Ascending aorta (tissue), 2 donors: ENCODE measurements at regions not wholly inside any gene's neighbourhood (a gene's known extent, or its start where the extent isn't known, plus 50 kb on each side); places are given as distances from the start of the nearest gene placed in this dataset.

Experiments used
- DNase-seq, 2 donors: peaks; one replicate each; pipeline ENCODE4 v3.0.0-alpha.2; 2019; ENCODE audit warnings: low spot score in 2 of 2
- H3K27ac ChIP-seq, 2 donors: fragments of 200-600 bp; sonication (generic); one replicate each; pipeline ENCODE4 v1.5.1; 2016 to 2017; ENCODE audit warnings: mild to moderate bottlenecking in 1 of 2
- H3K27me3 ChIP-seq: fragments of 200-600 bp; sonication (generic); one replicate; pipeline ENCODE4 v1.5.1; 2017
- H3K36me3 ChIP-seq, 2 donors: fragments of 200-600 bp; sonication (generic); one replicate each; pipeline ENCODE4 v1.5.1; 2016
- H3K4me1 ChIP-seq, 2 donors: fragments of 200-600 bp; sonication (generic); one replicate each; pipeline ENCODE4 v1.5.1; 2016 to 2017; ENCODE audit warnings: mild to moderate bottlenecking in 1 of 2
- H3K4me3 ChIP-seq, 2 donors: fragments of 200-600 bp; sonication (generic); one replicate each; pipeline ENCODE4 v1.5.1; 2016 to 2017; ENCODE audit warnings: mild to moderate bottlenecking in 1 of 2
- H3K9me3 ChIP-seq, 2 donors: fragments of 200-600 bp; sonication (generic); one replicate each; pipeline ENCODE4 v1.5.1; 2016
- CTCF ChIP-seq, 3 experiments: fragments of 200-600 bp in 2 of 3; fragments of 450-650 bp in 1 of 3; sonication (generic) in 2 of 3; IDR thresholded peaks; one replicate each; pipeline ENCODE4 v1.5.1; 2016 to 2019; ENCODE audit warnings: antibody characterized with exemption in 3 of 3, mild to moderate bottlenecking in 1 of 3, moderate library complexity in 1 of 3
- intact Hi-C: fragments of 100-400 bp; cut with DNase I; formaldehyde crosslinking; loops from one replicate; pipeline ENCODE4 v1.15.1; 2023

DNA sequence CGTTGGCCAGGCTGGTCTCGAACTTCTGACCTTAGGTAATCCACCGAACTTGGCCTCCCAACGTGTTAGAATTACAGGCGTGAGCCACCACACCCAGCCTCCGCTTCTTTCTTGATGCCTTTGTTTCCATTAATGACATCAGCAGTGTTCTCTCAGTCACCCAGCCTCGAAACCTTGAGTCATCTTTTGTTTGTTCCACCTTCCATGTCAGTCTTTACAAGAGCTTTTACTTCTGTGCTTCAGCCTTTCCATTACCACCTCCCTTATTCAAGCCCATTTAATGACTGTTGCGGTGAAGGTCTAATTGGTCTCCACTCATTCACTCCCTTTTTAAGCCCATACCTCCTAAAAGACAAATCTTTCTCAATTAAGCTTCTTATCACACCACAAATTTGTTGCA lies 146.6 kb upstream of the ADGRL2 start:
- no peak for DNase-seq
- no peak overlapping the region for H3K4me3 ChIP-seq
- H3K27ac ChIP-seq: no peak overlapping the region
- H3K36me3 ChIP-seq: no peaks in the 10 kb centered on the region
- intact Hi-C loops: no loop called here
- H3K4me1 ChIP-seq: no peaks in the 10 kb centered on the region
- H3K9me3 ChIP-seq: peaks cover 0 to 4% of the 10 kb centered on the region in 2 donors
- TF ChIP-seq CTCF (IDR thresholded peaks at IDR 0.05): no peak
- no peaks in the 10 kb centered on the region for H3K27me3 ChIP-seq

- intact Hi-C loops: no loop called here
- no peak for DNase-seq
- no peaks in the 10 kb centered on the region for H3K36me3 ChIP-seq
- H3K27me3 ChIP-seq: no peaks in the 10 kb centered on the region
- H3K4me3 ChIP-seq: no peak overlapping the region
- H3K27ac ChIP-seq: no peak overlapping the region
- H3K4me1 ChIP-seq: no peaks in the 10 kb centered on the region
- no peak for TF ChIP-seq CTCF (IDR thresholded peaks at IDR 0.05)
- H3K9me3 ChIP-seq: no peaks in the 10 kb centered on the region
Measured at GRCh38 chr1:81650776-81651175, 150.0 kb upstream of the ADGRL2 start.

DNA sequence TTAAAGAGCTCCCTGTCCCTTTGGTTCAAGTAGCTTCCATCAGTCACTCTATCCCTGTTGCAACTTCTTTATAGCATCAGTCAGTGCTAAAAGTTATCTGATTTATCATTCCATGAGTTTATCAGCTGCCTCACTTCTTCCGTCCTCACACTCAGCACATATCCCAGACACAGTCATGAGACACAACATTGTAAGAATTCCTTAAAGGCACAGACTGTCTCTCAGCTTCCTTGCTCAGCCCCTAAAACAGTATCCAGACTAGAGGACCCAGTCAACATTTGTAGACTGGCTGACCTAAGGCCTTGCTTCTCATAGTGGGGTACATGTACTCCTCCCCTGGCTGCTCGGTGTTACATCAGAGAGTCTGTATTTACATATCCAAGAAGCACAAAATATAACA lies 164.9 kb upstream of the ADGRL2 start:
- H3K4me1 ChIP-seq: no peaks in the 10 kb centered on the region
- intact Hi-C loops: no loop called here
- no peaks in the 10 kb centered on the region for H3K9me3 ChIP-seq
- TF ChIP-seq CTCF (IDR thresholded peaks at IDR 0.05): no peak
- no peak overlapping the region for H3K4me3 ChIP-seq
- no peaks in the 10 kb centered on the region for H3K27me3 ChIP-seq
- no peak overlapping the region for H3K27ac ChIP-seq
- DNase-seq: no peak
- no peaks in the 10 kb centered on the region for H3K36me3 ChIP-seq

DNA sequence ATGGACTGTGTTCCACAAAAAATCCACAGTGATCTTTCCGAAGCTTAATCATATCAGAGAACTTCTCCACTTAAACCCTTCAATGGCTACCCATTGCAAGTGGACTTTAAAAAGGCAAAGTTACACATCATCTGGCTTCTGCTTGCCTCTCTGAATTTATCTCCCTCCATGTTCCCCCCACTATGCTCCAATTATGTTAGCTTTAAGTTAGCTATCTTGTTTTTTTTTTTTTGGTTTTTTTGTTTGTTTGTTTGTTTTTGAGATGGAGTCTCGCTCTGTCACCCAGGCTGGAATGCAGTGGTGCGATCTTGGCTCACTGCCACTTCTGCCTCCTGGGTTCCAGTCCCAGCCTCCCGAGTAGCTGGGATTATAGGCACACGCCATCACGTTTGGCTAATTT lies 166.4 kb upstream of the ADGRL2 start:
- H3K4me1 ChIP-seq: no peaks in the 10 kb centered on the region
- H3K4me3 ChIP-seq: no peak overlapping the region
- no peak for TF ChIP-seq CTCF (IDR thresholded peaks at IDR 0.05)
- H3K27ac ChIP-seq: no peak overlapping the region
- H3K36me3 ChIP-seq: no peaks in the 10 kb centered on the region
- H3K9me3 ChIP-seq: no peaks in the 10 kb centered on the region
- no peaks in the 10 kb centered on the region for H3K27me3 ChIP-seq
- intact Hi-C loops: no loop called here
- no peak for DNase-seq

- H3K4me3 ChIP-seq: no peak overlapping the region
- no peak for DNase-seq
- no peaks in the 10 kb centered on the region for H3K27me3 ChIP-seq
- H3K36me3 ChIP-seq: no peaks in the 10 kb centered on the region
- TF ChIP-seq CTCF (IDR thresholded peaks at IDR 0.05): no peak
- no peak overlapping the region for H3K27ac ChIP-seq
- H3K9me3 ChIP-seq: no peaks in the 10 kb centered on the region
- no peaks in the 10 kb centered on the region for H3K4me1 ChIP-seq
- intact Hi-C loops: no loop called here
Measured at GRCh38 chr1:81619156-81619555, 181.6 kb upstream of the ADGRL2 start.

GRCh38 chr1:81618376-81618775 lies 182.4 kb upstream of the ADGRL2 start:
- no peak for TF ChIP-seq CTCF (IDR thresholded peaks at IDR 0.05)
- H3K27me3 ChIP-seq: no peaks in the 10 kb centered on the region
- no peak overlapping the region for H3K4me3 ChIP-seq
- no peak for DNase-seq
- H3K9me3 ChIP-seq: no peaks in the 10 kb centered on the region
- no peaks in the 10 kb centered on the region for H3K4me1 ChIP-seq
- intact Hi-C loops: no loop called here
- H3K36me3 ChIP-seq: no peaks in the 10 kb centered on the region
- H3K27ac ChIP-seq: no peak overlapping the region
